H9 (cell line): ENCODE measurements at regions not wholly inside any gene's neighbourhood (a gene's known extent, or its start where the extent isn't known, plus 50 kb on each side); places are given as distances from the start of the nearest gene placed in this dataset.

ENCODE experiments used
- DNase-seq: peaks from one replicate; pipeline ENCODE4 v3.0.0-alpha.2; 2017
- H2AFZ ChIP-seq: one replicate; pipeline ENCODE4 v1.6.1; 2013; ENCODE audit warnings: mild to moderate bottlenecking, low read length, control low read depth, moderate library complexity
- H2AK5ac ChIP-seq: 2 replicates; pipeline ENCODE4 v1.6.1; 2013; ENCODE audit warnings: low read length, control low read depth, mixed read lengths; ENCODE audit not compliant: insufficient read length
- H2BK120ac ChIP-seq: one replicate; pipeline ENCODE4 v1.6.1; 2013; ENCODE audit warnings: low read depth, mild to moderate bottlenecking, low read length, control low read depth, inconsistent platforms; ENCODE audit not compliant: poor library complexity, severe bottlenecking
- H2BK12ac ChIP-seq: 2 replicates; pipeline ENCODE4 v1.6.1; 2013; ENCODE audit warnings: low read length, control low read depth, mixed read lengths, low read depth; ENCODE audit not compliant: insufficient read length
- H2BK15ac ChIP-seq: 2 replicates; pipeline ENCODE4 v1.6.1; 2013; ENCODE audit warnings: low read depth, low read length, control low read depth
- H2BK20ac ChIP-seq: one replicate; pipeline ENCODE4 v1.6.1; 2013; ENCODE audit warnings: low read depth, mild to moderate bottlenecking, low read length, control low read depth, inconsistent platforms; ENCODE audit not compliant: poor library complexity, severe bottlenecking
- H2BK5ac ChIP-seq: 2 replicates; pipeline ENCODE4 v1.6.1; 2013; ENCODE audit warnings: low read length, control low read depth, mixed read lengths; ENCODE audit not compliant: insufficient read length
- H3K14ac ChIP-seq: 2 replicates; pipeline ENCODE4 v1.6.1; 2013; ENCODE audit warnings: low read length, control low read depth; ENCODE audit not compliant: insufficient read depth
- H3K18ac ChIP-seq: 2 replicates; pipeline ENCODE4 v1.6.1; 2013; ENCODE audit warnings: low read depth, mild to moderate bottlenecking, mixed read lengths, low read length, control low read depth; ENCODE audit not compliant: insufficient read length
- H3K23ac ChIP-seq: 2 replicates; pipeline ENCODE4 v1.6.1; 2013; ENCODE audit warnings: low read length, control low read depth, mixed read lengths, low read depth; ENCODE audit not compliant: insufficient read length
- H3K23me2 ChIP-seq: 2 replicates; pipeline ENCODE4 v1.6.1; 2013; ENCODE audit warnings: low read depth, mild to moderate bottlenecking, mixed read lengths, low read length, control low read depth; ENCODE audit not compliant: insufficient read length, poor library complexity, severe bottlenecking
- H3K27ac ChIP-seq: 2 replicates; pipeline ENCODE4 v1.5.1; 2013; ENCODE audit warnings: low read length, control low read depth, mixed read lengths, low read depth; ENCODE audit not compliant: insufficient read length
- H3K27me3 ChIP-seq: 2 replicates; pipeline ENCODE4 v1.6.1; 2013; ENCODE audit warnings: low read length, control low read depth, inconsistent platforms; ENCODE audit not compliant: insufficient read depth
- H3K4ac ChIP-seq: 2 replicates; pipeline ENCODE4 v1.6.1; 2013; ENCODE audit warnings: low read depth, mild to moderate bottlenecking, control low read depth, inconsistent platforms, low read length, moderate library complexity
- H3K4me1 ChIP-seq: 2 replicates; pipeline ENCODE4 v1.6.1; 2013; ENCODE audit warnings: low read length, control low read depth, inconsistent platforms; ENCODE audit not compliant: insufficient read depth
- H3K4me2 ChIP-seq: 2 replicates; pipeline ENCODE4 v1.6.1; 2013; ENCODE audit warnings: low read length, control low read depth, mixed read lengths; ENCODE audit not compliant: insufficient read length, insufficient read depth
- H3K56ac ChIP-seq: 2 replicates; pipeline ENCODE4 v1.6.1; 2013; ENCODE audit warnings: low read depth, mild to moderate bottlenecking, mixed read lengths, low read length, control low read depth; ENCODE audit not compliant: insufficient read length
- H3K79me1 ChIP-seq: 2 replicates; pipeline ENCODE4 v1.6.1; 2013; ENCODE audit warnings: low read depth, mild to moderate bottlenecking, moderate library complexity, low read length, control low read depth, inconsistent platforms; ENCODE audit not compliant: insufficient read depth, poor library complexity, severe bottlenecking
- H3K79me2 ChIP-seq: 2 replicates; pipeline ENCODE4 v1.6.1; 2013; ENCODE audit warnings: low read length, control low read depth, inconsistent platforms; ENCODE audit not compliant: insufficient read depth
- H3K9ac ChIP-seq: 2 replicates; pipeline ENCODE4 v1.6.1; 2013; ENCODE audit warnings: low read length, control low read depth, mixed read lengths; ENCODE audit not compliant: insufficient read length; ENCODE audit errors: extremely low read depth
- H3K9me3 ChIP-seq: one replicate; pipeline ENCODE4 v1.6.1; 2013; ENCODE audit warnings: low read depth, low read length, inconsistent platforms; ENCODE audit not compliant: control insufficient read depth
- H3T11ph ChIP-seq: one replicate; pipeline ENCODE4 v1.6.1; 2013; ENCODE audit warnings: mild to moderate bottlenecking, low read length, control low read depth, inconsistent platforms
- H4K20me1 ChIP-seq: one replicate; pipeline ENCODE4 v1.6.1; 2013; ENCODE audit not compliant: control insufficient read depth, insufficient read length, insufficient read depth
- H4K5ac ChIP-seq: 2 replicates; pipeline ENCODE4 v1.6.1; 2013; ENCODE audit warnings: low read depth, mild to moderate bottlenecking, mixed read lengths, low read length, control low read depth; ENCODE audit not compliant: insufficient read length
- H4K8ac ChIP-seq: replicated peaks from 2 replicates; pipeline ENCODE4 v1.6.1; 2013; ENCODE audit warnings: low read length, control low read depth, mixed read lengths, low read depth; ENCODE audit not compliant: insufficient read length
- H4K91ac ChIP-seq: 2 replicates; pipeline ENCODE4 v1.6.1; 2013; ENCODE audit warnings: low read depth, mild to moderate bottlenecking, moderate library complexity, mixed read lengths, low read length, control low read depth; ENCODE audit not compliant: insufficient read length
- H3K27ac Mint-ChIP-seq, 3 experiments: 2 replicates in 2 of 3; 3 replicates in 1 of 3; pipeline ENCODE4 v1.8.0; 2020 to 2021; ENCODE audit warnings: mixed read lengths in 3 of 3, mild to moderate bottlenecking in 1 of 3, moderate library complexity in 1 of 3
- H3K27me3 Mint-ChIP-seq: 2 replicates; pipeline ENCODE4 v1.8.0; 2021; ENCODE audit warnings: low read depth, mild to moderate bottlenecking, moderate library complexity, mixed read lengths
- H3K36me3 Mint-ChIP-seq, 3 experiments: 2 replicates in 2 of 3; 3 replicates in 1 of 3; pipeline ENCODE4 v1.8.0; 2020 to 2021; ENCODE audit warnings: low read depth in 3 of 3, mixed read lengths in 3 of 3; ENCODE audit not compliant: insufficient read depth in 1 of 3
- H3K4me1 Mint-ChIP-seq, 2 experiments: 2 replicates each; pipeline ENCODE4 v1.8.0; 2020; ENCODE audit warnings: mixed read lengths in 2 of 2
- H3K4me3 Mint-ChIP-seq, 2 experiments: 2 replicates in 1 of 2; 3 replicates in 1 of 2; pipeline ENCODE4 v1.8.0; 2020 to 2021; ENCODE audit warnings: mild to moderate bottlenecking in 2 of 2, mixed read lengths in 2 of 2, moderate library complexity in 1 of 2
- H3K9me3 Mint-ChIP-seq, 2 experiments: 2 replicates in 1 of 2; 3 replicates in 1 of 2; pipeline ENCODE4 v1.8.0; 2020; ENCODE audit warnings: mild to moderate bottlenecking in 2 of 2, mixed read lengths in 2 of 2, moderate library complexity in 1 of 2
- CTCF ChIP-seq: fragments of 200-600 bp; sonication (generic); conservative IDR thresholded peaks from 3 replicates; pipeline ENCODE4 v1.8.0; 2021; ENCODE audit warnings: antibody characterized with exemption, mild to moderate bottlenecking
- WGBS: extraction: QIAGEN DNeasy Blood & Tissue Kit; methylation state at CpG from one replicate; pipeline ENCODE4 v1.1.7; 2013; ENCODE audit warnings: missing lambda C conversion rate, low lambda C conversion rate, mixed read lengths; ENCODE audit not compliant: insufficient read length; ENCODE audit errors: extremely low coverage; 5-methylcytosine and 5-hydroxymethylcytosine counted together

- no peaks in the 10 kb centered on the region; the same call in 1 of the 2 replicates for H3K4me1 ChIP-seq
- no peak overlapping the region for H3K9ac ChIP-seq
- H3K27ac ChIP-seq, result no peak overlapping the region
- Mint-ChIP-seq H3K4me1 (0 out of 4 replicates have a peak, but pooled peaks cover 0 to 7% of the 10 kb centered on the region in 2 experiments), H3K27me3 (no peaks in the 10 kb centered on the region), H3K36me3 (no peaks in the 10 kb centered on the region), H3K27ac (no peak overlapping the region), H3K9me3 (no peaks in the 10 kb centered on the region), H3K4me3 (no peak overlapping the region)
- no peaks in the 10 kb centered on the region for H3K9me3 ChIP-seq
- H3K18ac ChIP-seq, result no peak overlapping the region
- no peak overlapping the region for H3T11ph ChIP-seq
- no peak overlapping the region for H4K91ac ChIP-seq
- H3K14ac ChIP-seq, result no peak overlapping the region
- no peaks in the 10 kb centered on the region for H4K20me1 ChIP-seq
- H3K56ac ChIP-seq, result no peak overlapping the region
- no peak overlapping the region for H2BK15ac ChIP-seq
- no peak overlapping the region for H2BK5ac ChIP-seq
- H3K23me2 ChIP-seq, result no peaks in the 10 kb centered on the region
- H3K27me3 ChIP-seq, result no peaks in the 10 kb centered on the region
- DNase-seq, result no peak
- H3K4ac ChIP-seq, result no peak overlapping the region
- H4K5ac ChIP-seq, result no peak overlapping the region
- H4K8ac ChIP-seq, result no peak overlapping the region
- no peak overlapping the region for H2AK5ac ChIP-seq
- H2BK20ac ChIP-seq, result no peak overlapping the region
- no peak for TF ChIP-seq CTCF
- no peak overlapping the region for H2BK12ac ChIP-seq
- H3K4me2 ChIP-seq, result no peak overlapping the region
- no peak overlapping the region for H3K23ac ChIP-seq
- no peaks in the 10 kb centered on the region for H3K79me1 ChIP-seq
- no peak overlapping the region for H2AFZ ChIP-seq
- no CpG with 5 or more reads among the region's 3 CpGs for WGBS
- no peaks in the 10 kb centered on the region for H3K79me2 ChIP-seq
- H2BK120ac ChIP-seq, result no peak overlapping the region
Measured at GRCh38 chr7:82629583-82629982, 186.0 kb upstream of the CACNA2D1 start.
